ENCODE measurements at regions not wholly inside any gene's neighbourhood (a gene's known extent, or its start where the extent isn't known, plus 50 kb on each side); places are given as distances from the start of the nearest gene placed in this dataset.
A peak's percentile ranks its signal among the peaks of the same experiment; 100 is the strongest.

DNA sequence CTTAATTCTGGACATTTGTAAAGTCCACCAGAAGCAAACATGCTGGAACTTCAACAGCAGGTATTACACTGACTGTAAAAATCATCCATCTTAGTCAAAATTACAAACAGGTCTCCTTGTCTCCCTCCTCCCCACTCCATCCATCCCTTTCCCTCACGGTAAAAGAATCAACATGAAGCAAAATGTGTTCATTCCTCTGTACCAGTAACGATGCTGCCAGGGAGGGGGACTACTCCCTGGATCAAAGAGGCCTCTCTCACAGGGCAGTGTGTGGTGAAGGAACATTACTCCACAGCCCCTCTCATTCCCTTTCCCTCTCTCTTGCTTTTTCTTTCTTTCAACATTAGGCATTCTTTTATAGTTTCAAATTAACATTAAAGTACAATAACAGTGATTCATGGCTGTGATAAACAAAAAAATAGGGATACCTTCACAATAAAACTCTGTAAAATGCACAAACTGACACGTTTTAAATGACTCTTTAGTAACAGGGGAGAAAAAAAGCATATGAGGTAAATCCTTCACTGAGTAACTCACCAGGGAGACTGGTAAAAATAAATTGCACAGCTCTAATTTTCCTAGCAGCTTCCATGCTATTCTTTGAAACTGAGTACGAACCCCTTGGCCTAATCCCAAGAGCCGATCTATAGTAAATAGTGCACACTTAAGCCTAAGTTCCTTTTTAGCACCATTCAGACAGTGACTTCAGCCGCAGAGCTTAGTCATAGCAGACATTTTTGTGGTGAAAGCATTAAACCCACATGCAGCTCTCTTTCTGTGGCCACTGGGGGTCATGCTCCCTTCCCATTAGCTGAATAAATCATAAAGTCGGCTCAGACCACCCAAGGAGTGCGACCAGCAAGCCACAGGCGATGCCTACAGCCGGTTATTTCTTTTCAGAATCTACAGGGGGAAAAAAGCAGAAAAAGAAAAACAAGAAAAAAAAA is 215.6 kb upstream of the GYPA start:
- TF ChIP-seq, protein P1, sequence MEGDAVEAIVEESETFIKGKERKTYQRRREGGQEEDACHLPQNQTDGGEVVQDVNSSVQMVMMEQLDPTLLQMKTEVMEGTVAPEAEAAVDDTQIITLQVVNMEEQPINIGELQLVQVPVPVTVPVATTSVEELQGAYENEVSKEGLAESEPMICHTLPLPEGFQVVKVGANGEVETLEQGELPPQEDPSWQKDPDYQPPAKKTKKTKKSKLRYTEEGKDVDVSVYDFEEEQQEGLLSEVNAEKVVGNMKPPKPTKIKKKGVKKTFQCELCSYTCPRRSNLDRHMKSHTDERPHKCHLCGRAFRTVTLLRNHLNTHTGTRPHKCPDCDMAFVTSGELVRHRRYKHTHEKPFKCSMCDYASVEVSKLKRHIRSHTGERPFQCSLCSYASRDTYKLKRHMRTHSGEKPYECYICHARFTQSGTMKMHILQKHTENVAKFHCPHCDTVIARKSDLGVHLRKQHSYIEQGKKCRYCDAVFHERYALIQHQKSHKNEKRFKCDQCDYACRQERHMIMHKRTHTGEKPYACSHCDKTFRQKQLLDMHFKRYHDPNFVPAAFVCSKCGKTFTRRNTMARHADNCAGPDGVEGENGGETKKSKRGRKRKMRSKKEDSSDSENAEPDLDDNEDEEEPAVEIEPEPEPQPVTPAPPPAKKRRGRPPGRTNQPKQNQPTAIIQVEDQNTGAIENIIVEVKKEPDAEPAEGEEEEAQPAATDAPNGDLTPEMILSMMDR (IDR thresholded peaks at IDR 0.05): peak; percentile 24; the same call in 1 of the 2 replicates

DNA sequence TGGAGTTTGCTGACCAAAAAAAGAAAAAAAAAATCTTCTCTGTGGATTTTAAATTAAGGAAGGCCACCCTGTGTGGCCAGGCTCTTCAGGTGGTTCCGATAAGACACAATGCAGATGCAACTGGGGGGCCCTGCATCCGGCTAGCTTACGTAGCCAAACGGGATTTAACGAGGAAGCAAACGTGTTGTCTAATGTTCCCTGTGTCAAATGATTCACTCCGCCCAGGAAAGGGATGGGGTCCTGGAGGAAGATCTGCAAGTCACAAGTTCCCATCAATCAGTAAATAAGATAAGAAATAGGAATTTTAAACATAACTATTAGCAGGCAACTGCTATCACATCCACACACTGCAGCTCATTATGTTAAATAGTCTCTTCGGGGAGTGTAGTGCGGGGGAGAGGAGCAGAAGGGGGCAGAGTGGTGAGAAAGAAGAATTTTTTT is 216.4 kb upstream of the GYPA start:
- TF ChIP-seq, protein P1 (IDR thresholded peaks at IDR 0.05): no peak

DNA sequence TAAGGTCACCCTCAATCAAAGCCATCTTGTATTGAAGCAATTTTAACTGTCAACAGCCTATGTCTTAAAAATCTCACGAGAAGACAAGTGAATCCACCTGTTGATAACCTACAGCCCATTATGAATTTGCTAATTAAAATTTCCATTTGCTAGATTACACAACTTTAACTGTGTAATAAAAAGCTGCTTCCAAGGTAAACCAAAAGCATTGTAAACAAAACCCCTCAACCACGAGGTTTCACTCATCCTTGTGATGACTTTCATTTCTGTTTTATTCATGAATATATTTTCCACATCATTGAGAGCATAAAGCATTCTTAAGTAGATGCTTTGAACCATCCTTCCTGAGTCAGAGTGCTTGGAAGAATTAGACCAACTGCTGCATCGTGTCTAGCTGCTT is 217.5 kb upstream of the GYPA start:
- TF ChIP-seq, protein P1 (IDR thresholded peaks at IDR 0.05): no peak

DNA sequence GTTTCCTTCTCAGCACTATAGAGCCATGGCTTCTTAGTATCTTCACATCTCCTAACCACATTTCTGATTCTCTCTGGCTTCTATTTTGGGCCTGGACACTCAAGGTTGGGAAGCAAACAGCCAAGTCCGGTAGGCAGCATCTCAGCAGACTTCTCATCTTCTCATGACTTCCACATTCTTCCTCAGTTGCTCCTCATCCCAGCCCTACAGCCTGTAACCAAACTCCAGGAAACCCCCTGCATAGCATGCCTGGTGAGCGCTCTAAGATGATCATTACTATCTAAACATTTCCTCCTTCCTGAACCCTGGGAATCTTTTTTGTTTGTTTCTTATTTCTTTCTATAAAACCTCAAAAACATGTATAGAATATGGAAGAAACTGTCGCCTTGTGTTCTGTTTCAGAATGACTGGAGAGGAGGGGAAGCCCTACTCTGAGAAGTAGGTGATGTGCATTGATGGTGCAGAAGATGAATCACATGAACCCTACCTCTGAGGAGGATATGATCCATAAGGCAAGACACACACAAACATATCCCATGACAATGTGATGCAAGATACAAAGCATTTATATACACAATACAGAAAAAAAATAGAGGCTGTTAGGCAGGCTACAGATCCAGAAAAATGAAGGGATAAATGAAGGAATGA is 219.8 kb upstream of the GYPA start:
- TF ChIP-seq, protein P1 (IDR thresholded peaks at IDR 0.05): no peak

DNA sequence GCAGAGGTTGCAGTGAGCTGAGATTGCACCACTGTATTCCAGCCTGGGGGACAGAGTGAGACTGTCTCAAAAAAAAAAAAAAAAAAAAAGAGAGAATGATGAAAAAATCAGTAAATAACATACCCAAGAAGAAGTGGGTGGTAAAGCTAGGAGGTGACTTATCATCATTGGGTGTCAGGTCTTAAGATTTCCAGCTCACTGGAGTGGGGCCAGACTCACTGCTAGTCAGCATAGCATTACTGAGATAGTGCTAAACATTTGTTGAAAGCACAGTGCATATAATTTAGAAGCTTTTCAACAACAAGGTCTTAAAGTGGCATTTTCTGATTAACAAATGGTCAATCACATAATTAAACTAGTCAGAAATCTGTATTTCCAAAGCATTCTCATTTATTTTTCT is 221.8 kb upstream of the GYPA start:
- TF ChIP-seq, protein P1 (IDR thresholded peaks at IDR 0.05): no peak

DNA sequence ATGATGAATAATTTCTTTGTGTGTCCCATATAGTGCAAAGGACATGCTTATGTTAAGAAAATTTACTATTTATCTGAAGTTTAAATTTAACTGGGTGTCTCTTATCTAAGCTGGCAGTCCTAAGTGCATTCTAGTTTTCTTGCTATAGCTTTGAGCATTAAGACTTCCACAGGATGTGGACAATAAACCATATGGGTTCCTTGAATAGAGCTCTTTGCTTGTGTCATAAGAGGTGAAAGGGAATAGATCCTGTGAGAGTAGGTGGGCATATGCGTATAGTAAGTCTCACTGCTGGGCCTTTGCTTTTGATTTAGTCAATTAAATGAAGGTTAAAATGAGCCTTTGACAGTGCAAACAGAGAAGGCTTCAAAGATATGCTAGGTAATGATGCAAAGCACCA is 223.4 kb upstream of the GYPA start:
- TF ChIP-seq, protein P1 (IDR thresholded peaks at IDR 0.05): no peak

DNA sequence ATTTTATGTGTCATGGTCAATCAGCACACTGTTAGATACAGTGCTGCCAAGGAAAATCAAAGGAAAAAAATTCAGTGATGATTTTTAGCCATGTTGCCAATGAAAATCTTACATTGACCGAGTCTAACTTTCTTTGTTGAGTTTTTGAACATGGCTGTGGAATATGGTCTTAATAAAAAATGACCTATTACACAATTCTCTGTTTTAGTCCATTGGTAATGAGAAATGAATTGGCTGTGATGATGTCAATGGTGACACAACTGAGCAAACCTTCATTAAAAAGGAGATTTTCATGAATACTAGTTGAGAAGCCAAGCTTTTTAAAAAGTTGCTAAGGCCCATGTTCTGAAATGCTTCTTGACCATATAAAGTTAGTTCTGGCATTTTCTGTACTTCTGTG is 225.9 kb upstream of the GYPA start:
- TF ChIP-seq, protein P1 (IDR thresholded peaks at IDR 0.05): no peak

Measured in LNCAP (cell line).